HG02938 (cell line): ENCODE measurements at regions not wholly inside any gene's neighbourhood (a gene's known extent, or its start where the extent isn't known, plus 50 kb on each side); places are given as distances from the start of the nearest gene placed in this dataset.

Experiments used
- ATAC-seq: cut with Tn5 transposase; IDR thresholded peaks from one replicate; pipeline ENCODE4 v1.9.1; 2021; ENCODE audit warnings: mild to moderate bottlenecking, moderate library complexity; ENCODE audit not compliant: unreplicated experiment

- no peak for ATAC-seq
Observed at GRCh38 chr10:78571891-78572290, 496.9 kb upstream of the ZMIZ1 start.

GRCh38 chr10:78572565-78572964 is 496.2 kb upstream of the ZMIZ1 start:
- ATAC-seq, result no peak

DNA sequence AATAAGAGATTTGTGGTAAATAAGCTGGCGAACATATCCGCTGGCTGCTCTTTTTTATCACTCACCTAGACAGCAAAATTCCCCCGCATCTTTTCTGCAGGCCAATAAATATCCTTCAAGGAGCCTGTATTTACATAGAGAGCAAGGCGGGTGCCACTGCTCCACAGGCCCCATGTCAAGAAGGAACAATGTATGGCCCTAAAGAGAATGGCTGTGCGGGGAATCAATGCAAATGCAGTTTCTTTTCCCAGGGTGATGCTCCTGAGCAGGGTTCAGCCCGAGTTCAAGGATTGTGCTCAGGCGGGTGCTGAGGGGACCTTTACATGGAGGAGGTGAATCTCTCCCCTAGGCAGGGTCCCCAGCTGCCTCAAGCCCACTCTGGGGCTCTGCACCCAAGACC is 494.2 kb upstream of the ZMIZ1 start:
- no peak for ATAC-seq

- ATAC-seq, result no peak
Observed at GRCh38 chr10:78575400-78575799, 493.4 kb upstream of the ZMIZ1 start.

- ATAC-seq, result no peak
Observed at GRCh38 chr10:78576276-78576675, 492.5 kb upstream of the ZMIZ1 start.

GRCh38 chr10:78577712-78578111 is 491.1 kb upstream of the ZMIZ1 start:
- ATAC-seq, result no peak

GRCh38 chr10:78578929-78579328 is 489.8 kb upstream of the ZMIZ1 start:
- ATAC-seq, result no peak

GRCh38 chr10:78579576-78579975 is 489.2 kb upstream of the ZMIZ1 start:
- ATAC-seq, result no peak

GRCh38 chr10:78579995-78580394 is 488.8 kb upstream of the ZMIZ1 start:
- ATAC-seq, result no peak

DNA sequence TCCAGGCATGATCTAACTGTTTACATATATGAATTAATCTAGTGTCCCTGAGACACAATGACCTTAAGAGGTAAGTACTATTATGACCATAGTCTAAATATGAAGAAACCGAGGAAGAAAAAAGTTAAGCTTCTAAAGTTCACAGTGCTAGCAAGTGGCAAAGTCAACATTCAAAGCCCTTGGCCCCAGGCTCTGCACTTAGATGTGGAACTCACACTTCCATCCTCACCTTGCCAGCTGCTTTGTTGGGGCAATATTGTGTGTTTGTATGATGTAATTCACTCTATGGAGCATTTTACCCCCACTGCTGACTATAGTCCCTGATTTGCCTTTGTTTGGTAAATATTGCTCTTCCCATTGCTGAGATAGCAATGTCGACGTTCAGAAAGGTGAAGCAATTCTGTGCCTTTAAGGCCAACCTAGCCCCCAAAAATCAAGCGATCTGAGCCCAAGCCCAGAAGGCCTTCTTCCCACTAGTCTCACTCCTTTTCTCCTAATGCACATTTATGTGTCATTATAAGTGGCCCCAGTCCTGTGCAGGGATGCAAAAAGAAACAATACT is 487.6 kb upstream of the ZMIZ1 start:
- ATAC-seq, result no peak

DNA sequence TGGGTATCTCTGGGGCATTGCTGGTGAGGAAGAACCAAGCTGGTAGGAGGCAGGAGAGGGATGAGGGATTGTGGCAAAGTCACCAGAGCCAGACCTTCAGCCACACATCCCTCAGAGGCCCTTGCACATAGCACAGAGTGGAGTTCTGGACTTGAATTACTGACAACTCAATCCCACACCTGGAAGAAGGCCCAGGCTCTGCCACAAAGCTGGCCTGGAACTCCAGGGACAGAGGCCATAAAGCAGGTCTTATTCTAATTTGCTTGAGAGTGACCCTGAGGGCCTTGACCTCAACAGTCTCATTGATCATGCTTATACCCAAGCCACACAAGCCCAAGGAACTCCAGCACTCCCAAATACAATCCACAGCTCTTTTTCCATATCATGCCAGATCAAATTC is 486.2 kb upstream of the ZMIZ1 start:
- ATAC-seq, result no peak

DNA sequence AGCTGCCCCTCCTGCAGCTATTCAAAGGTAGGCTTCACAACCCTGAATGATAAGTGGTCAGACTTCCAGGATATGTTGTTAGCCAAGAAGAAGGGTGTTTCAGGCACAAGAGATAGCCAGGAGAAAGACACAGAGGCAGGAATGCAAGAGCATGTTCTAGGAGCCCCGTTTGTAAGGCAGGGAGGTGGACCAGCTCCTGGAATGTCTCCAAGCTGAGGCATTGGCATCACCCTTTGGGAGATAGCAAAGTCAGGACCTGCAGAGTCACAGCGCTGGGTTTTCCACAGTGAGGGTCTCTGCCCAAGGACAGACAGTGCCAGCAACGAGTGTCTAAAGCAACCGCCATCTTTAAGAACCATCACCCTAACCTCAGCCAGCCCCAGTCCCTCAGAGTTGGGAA is 484.5 kb upstream of the ZMIZ1 start:
- ATAC-seq, result no peak

- ATAC-seq, result no peak
Observed at GRCh38 chr10:78584681-78585080, 484.1 kb upstream of the ZMIZ1 start.

DNA sequence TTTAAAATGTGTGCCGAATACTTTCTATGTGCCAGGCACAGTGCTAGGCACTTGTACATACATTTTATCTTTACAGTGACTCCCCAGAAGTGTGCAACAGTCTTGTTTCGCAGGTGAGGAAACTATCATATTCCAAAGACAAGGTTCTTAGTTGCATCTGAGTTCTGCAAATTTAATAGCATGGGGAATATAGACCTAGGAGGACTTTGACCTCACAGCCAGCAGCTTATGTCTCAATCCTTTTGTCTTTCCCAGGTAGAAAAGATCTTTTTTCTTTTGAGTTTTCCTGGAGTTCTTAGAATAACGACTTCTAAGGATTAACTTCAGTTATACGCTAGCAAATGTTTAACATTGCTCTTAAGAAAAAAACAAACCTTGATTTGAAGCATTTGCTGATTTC is 482.8 kb upstream of the ZMIZ1 start:
- ATAC-seq, result no peak

DNA sequence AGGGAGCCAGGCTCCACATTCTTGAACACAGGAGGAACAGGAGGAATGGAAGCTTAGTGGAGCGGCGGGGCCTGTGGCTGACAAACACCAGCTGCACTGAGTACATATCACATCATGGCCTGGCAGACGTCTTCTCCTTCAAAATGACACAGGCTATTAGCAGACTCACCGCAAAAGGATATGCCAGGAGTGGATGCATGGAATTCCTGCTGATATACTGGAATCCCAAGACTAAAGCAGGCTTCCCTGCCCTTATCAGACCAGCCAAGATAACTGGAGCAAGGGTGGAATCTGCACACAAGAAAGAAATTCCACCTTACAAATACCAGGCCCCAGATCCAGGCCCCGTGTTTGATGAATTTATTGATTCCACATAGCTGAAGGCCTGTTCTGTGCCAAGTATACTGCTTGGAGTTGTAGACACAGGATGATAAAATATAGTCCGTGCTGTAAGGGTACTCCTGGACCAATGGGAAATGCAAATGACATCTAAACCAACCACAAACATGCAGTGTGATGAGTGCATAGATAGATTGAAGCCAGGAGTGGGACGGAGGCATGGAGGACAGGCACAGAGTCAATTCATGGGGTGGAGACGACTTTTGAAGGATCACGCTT is 480.5 kb upstream of the ZMIZ1 start:
- ATAC-seq, result no peak

- no peak for ATAC-seq
Observed at GRCh38 chr10:78589687-78590086, 479.1 kb upstream of the ZMIZ1 start.

DNA sequence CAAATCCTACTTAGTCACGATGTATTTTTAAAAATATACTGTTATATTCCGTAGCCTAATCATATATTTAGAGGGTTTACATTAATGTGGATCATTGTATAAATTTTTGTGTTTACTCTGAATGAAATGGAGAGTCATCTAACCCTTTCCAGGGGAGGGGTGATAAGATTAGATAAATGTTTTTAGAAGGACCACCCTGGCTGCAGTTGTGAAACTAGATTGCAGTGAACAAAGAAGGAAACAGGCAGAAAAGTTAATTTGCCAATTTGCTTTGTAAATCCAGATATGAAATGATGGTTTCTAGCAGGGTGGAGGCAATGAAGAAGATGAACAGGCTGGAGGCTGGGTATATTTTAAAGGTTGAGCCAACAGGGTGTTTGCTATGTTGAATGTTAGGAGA is 477.7 kb upstream of the ZMIZ1 start:
- ATAC-seq, result no peak

DNA sequence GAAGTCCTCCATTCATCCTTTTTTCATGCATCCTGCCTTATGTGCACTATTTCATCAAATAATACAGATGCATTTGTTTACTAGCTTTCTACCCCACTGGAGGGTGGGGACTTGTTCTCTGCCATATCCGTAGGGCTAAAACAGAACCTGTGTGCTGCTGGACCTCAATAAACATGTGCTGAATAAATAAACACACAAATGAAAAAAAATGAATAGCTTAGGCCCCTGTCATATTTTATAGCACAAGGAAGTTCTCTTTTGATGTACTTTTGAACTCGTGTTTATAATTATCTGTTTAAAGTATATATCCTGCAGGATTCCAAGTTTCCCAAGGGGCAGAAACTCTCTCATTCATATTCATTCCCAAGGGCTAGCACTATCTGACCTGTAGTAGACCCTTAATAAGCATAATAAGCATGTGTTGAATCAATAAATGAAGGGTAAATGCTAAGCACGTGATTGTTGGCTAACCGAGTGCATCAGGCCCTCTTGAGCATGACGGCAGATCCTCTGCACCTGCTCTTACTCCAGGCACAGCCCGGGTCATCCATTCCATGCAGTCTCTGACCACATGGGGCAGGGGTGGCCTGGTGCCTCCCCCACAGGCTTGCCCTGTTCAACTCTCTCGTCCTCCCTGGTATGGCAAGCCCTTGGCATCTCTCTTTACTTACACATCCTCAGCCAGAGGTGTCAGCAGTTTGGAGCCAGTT is 474.1 kb upstream of the ZMIZ1 start:
- no peak for ATAC-seq

- no peak for ATAC-seq
Observed at GRCh38 chr10:78595269-78595619, 473.5 kb upstream of the ZMIZ1 start.

DNA sequence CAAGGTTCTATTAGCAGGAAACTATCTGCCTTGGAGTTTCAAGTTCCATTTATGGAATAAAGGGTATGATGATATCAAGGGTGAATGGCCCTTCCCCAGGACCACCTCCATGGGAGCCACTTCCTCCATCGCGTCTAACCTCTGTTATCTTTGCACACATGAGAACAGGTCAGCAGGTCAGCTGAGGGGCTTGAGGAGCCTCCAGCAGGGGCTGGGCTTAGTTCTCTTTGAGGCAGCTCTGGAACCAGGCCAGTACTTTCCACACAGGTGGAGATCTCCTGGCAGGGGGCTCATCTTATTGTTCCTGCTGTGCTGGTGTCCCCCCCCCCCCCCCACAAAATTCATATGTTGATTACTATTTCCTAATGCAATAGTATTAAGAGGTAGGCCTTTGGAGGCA is 472.2 kb upstream of the ZMIZ1 start:
- ATAC-seq, result no peak

GRCh38 chr10:78597796-78598555 is 470.8 kb upstream of the ZMIZ1 start:
- ATAC-seq, result no peak
